Activated naive CD4-positive, alpha-beta T cell (primary cell): ENCODE measurements at regions not wholly inside any gene's neighbourhood (a gene's known extent, or its start where the extent isn't known, plus 50 kb on each side); places are given as distances from the start of the nearest gene placed in this dataset.

Source experiments
- DNase-seq, 4 experiments: peaks; one replicate each; lab custom pipeline; 2025; lab: John Stamatoyannopoulos, UW

- DNase-seq, result no peak
Observed at GRCh38 chr6:79864421-79864820, 82.9 kb downstream of the ELOVL4 start.

GRCh38 chr6:79864001-79864400, 83.4 kb downstream of the ELOVL4 start:
- DNase-seq, result no peak

- no peak for DNase-seq
Observed at GRCh38 chr6:79863566-79863965, 83.8 kb downstream of the ELOVL4 start.

GRCh38 chr6:79862711-79863110, 84.6 kb downstream of the ELOVL4 start:
- no peak for DNase-seq

GRCh38 chr6:79862126-79862525, 85.2 kb downstream of the ELOVL4 start:
- no peak for DNase-seq

GRCh38 chr6:79861023-79861422, 86.3 kb downstream of the ELOVL4 start:
- no peak for DNase-seq

GRCh38 chr6:79847426-79847825, 99.9 kb downstream of the ELOVL4 start:
- no peak for DNase-seq

GRCh38 chr6:79842376-79843040, 104.8 kb downstream of the ELOVL4 start:
- DNase-seq, result no peak

GRCh38 chr6:79841577-79842375, 105.6 kb downstream of the ELOVL4 start:
- no peak for DNase-seq

- no peak for DNase-seq
Observed at GRCh38 chr6:79838851-79839250, 108.5 kb downstream of the ELOVL4 start.

- no peak for DNase-seq
Observed at GRCh38 chr6:79833964-79834284, 113.4 kb downstream of the ELOVL4 start.

GRCh38 chr6:79833264-79833963, 113.9 kb downstream of the ELOVL4 start:
- no peak for DNase-seq

GRCh38 chr6:79832723-79833122, 114.6 kb downstream of the ELOVL4 start:
- DNase-seq, result no peak

GRCh38 chr6:79824202-79824601, 123.2 kb downstream of the ELOVL4 start:
- no peak for DNase-seq

GRCh38 chr6:79821859-79822258, 125.5 kb downstream of the ELOVL4 start:
- DNase-seq, result no peak

GRCh38 chr6:79818471-79818870, 128.9 kb downstream of the ELOVL4 start:
- no peak for DNase-seq

GRCh38 chr6:79814940-79815339, 132.4 kb downstream of the ELOVL4 start:
- no peak for DNase-seq

- DNase-seq, result peak in 3 of 4 experiments; percentile 17 to 41 (median 39)
Observed at GRCh38 chr6:79813854-79814709, 133.3 kb downstream of the ELOVL4 start.

- DNase-seq, result no peak
Observed at GRCh38 chr6:79813143-79813850, 134.1 kb downstream of the ELOVL4 start.

- no peak for DNase-seq
Observed at GRCh38 chr6:79812195-79812594, 135.2 kb downstream of the ELOVL4 start.

- no peak for DNase-seq
Observed at GRCh38 chr6:79810871-79811270, 136.5 kb downstream of the ELOVL4 start.
